NCI-H2029 treated with DMSO at 0.1 percent for 48 hours (cell line): ENCODE measurements at regions not wholly inside any gene's neighbourhood (a gene's known extent, or its start where the extent isn't known, plus 50 kb on each side); places are given as distances from the start of the nearest gene placed in this dataset.
"Not testable (repeated sequence)": the region's sequence is repeated elsewhere in the genome, so short reads cannot be mapped to it uniquely, and the experiment has no call there.

Experiments
- DNase-seq: peaks from one replicate; lab custom pipeline; 2025; lab: John Stamatoyannopoulos, UW

DNA sequence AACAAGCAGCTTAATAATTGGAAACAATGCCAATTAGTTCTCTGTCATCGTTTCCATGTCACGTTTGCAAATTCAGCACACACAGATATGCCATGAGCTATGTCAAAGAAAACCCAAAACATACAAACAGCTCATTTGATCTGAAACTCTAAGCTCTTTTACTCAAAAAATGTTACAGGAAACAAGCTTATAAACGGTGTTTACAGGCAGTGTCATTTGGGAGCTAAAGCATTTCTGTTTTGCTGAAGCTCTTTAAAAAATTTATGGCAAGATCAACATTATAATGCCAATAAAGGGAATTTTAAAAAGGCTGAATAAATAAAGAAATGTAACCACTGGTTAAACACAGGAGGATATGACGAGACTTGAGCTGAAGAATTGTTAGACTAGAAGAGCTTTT lies 94.0 kb upstream of the HS3ST2 start:
- DNase-seq: no peak

DNA sequence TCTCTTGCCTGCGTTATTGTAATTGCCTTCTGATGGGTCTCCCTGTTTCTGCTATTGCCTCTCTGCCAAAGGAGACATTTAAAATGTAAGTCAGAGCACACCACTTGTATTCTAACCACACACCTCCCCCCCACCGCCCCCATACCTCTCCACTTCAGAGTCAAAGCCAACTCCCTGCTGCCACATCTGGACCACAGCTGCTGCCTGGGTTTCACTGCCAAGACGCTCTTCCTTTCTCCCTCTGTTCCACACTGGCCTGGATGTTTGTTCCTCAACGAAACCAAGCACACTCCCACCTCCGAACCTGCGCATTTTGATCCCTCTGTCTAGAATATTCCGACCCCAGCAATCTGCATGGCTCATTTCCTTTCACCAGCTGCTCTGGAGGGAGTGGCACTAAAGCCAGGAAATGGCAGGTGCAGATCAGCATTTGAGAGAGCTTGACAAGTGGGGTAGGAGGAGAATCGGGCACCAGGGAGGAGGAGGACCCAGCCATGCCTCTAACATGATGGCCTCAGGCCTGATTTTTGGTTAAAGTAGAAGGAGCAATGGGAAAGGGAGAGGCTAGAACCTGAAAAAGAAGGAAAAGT lies 92.4 kb upstream of the HS3ST2 start:
- DNase-seq: peak; percentile 39

DNA sequence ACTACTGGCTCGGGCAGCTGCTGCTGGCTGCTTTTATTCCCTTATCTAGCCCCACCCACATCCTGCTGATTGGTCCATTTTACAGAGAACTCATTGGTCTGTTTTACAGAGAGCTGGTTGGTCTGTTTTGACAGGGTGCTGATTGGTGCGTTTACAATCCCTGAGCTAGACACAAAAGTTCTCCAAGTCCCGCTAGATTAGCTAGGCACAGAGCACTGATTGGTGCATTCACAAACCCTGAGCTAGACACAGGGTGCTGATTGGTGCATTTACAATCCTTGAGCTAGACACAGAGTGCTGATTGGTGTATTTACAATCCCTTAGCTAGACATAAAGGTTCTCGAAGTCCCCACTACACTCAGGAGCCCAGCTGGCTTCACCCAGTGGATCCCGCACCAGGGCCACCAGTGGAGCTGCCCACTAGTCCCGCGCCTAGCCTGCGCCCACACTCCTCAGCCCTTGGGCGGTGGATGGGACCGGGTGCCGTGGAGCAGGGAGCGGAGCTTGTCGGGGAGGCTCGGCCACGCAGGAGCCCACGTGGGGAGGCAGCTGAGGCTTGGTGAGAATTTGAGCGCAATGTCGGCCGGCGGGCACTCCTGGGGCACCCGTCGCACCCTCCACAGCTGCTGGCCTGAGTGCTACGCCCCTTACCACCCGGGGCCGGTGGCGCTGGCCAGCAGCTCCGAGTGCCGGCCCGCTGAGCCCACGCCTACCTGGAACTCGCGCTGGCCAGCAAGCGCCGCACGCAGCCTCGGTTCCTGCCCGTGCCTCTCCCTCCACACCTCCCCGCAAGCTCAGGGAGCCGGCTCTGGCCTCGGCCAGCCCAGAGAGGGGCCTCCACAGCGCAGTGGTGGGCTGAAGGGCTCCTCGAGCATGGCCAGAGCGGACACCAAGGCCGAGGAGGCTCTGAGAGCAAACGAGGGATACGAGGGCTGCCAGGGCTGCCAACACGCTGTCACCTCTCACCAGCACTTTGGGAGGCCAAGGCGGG lies 91.1 kb upstream of the HS3ST2 start:
- DNase-seq: not testable (repeated sequence)

DNA sequence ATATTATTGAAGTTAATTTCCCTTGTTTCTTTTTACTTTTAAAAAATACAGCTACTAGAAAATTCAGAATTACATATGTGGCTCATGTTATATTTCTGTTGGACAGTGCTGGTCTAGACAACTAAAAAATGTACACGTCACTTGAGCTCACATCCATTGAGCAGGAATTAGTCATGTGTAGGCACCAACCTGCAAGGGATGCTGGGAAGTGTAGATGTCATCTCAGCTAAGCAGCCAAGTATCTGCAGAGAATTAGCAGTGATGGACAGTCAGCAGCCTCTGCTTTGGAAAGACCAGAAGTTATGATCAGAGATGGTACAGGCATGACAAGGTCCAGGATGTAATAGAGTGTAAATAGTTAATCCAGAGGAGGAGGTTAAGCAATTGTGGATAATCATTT lies 87.1 kb upstream of the HS3ST2 start:
- DNase-seq: peak; percentile 56

DNA sequence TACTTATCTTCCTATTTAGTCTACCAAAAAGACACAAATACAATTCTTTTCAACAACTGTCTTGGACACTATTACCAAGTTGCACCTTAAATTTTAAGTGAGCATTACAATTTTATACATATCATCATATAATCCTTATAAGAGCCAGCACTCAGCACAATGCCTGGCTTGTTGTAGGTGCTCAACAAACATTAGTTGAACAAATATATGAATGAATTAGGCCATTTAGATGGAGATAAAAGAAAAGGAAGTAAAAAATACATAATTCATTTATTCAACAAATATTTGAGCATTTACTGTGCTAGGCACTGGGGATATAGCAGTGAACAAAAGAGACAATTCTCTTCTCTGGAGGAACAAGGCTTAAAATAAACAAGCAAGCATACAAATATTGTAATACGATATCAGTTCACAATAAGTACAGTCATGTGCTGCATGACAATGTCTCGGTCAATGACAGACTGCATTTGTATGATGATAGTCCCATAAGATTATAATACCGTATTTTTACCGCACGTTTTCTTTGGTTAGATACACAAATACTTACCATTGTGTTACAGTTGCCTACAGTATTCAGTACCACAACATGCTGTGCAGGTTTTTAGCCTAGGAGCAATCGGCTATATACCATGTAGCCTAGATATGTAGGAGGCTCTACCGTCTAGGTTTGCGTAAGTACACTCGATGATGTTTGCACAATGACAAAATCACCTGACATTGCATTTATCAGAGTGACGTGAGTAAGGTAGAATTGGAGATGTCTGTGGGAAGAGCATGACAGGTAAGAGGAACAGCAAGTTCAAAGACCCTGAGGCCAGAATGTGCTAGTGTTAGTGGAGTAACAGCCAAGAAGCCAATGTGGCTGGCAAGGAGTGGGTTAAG lies 86.4 kb upstream of the HS3ST2 start:
- peak; percentile 98 for DNase-seq

DNA sequence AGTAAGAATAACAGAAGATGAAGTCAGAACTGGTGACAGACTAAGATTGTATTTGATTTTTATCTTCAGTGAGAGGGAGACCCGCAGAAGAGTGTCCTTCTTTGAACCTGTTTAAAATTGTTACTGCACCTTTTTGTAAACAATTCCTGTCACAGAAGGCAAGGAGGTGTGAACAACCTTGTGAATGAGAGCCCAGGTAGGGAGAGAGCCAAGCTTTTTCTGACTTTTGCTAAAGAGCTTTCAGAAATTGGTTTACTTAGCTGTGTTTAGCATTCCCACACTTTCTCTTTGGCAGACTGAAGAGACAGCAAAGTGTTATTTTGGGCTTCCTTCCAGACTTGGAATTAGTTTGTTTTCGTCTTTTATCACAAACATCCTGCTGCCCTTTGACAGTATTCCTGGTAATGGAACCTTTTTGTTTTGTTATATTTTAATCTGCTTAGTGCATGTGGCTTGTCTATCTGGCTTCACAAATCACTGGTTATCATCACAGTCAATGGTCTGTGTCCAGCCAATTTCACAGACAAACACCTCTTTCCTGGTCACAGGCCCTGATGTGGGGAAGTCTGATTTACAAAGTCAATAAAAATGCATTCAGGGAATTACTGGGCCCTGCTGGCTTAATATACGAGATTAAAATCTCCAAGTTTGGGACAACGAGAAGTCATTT lies 85.7 kb upstream of the HS3ST2 start:
- DNase-seq: peak; percentile 95

DNA sequence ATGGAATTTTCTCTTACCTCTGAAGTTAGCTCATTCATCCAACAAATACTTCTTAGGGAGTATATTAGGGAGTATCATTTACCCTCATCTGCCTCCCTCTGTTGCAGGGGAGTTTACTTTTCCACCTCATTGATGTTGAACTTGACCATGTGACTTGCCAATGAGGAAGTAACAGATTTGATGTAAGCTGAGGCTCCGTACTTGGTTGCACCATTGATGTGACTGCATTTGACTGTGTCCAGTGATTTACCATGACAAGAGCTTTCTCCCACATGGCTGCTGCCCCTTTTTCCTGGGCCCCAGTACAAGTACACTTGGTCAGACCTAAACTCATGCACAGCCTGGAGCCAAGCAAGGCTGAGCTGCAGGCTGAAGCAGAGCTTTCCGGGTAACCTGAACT lies 81.6 kb upstream of the HS3ST2 start:
- DNase-seq: no peak

DNA sequence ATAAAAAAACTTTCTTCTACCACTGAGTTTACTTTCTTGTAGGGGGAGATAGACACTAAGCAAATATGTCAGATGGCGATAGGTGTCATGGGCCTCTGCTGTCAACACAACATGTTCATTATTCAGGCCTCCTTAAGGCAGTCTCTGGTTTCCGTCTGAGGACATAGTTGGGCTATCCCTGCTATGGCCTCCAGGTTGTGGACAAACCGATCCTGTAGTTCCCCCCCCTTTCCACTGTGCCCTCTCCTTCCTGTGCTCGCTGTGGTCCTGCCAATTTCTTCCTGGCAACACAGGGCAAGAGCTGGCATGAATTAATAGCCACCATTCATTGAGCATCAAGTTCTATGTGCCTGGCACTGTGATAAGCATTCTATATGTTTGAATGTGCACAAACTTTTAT lies 81.0 kb upstream of the HS3ST2 start:
- no peak for DNase-seq

DNA sequence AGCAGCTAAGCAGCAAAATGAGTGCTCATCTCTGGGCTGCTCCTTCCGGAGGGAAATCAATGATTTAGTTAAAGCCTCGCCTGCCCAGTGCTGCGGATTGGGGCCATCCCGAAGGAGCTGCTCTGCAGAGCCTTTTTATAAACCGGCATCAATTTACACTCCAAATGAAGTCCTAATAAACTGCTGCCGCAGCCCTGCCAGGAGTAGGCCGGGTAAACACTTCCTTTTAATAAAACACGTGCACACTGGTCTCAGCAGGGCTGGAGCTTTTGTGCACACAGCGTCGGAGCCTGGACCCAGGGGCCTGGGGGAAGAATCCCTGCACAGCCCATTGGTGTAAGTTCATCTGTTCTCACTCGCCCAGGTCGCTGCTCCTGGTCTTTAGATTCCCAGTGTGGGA lies 79.6 kb upstream of the HS3ST2 start:
- DNase-seq: peak; percentile 21

DNA sequence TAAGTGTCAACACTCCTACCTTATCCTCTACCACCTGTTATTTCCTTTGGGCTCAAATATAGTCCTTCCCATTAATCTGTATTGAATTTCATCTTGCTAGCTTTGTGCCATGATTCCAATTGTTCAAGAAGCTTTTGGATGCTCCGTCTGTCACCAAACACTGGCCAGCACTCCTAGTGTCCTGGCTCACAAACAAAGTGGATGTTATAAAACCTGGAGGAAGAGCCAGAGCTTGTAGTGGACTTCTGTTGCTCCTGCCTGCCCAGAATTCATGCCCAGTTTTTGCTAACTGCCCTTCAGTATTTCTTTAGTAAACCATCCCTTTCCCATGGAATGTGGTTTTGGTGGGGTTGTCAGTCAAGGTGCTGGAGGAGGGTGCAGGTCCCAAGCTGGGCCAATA lies 77.2 kb upstream of the HS3ST2 start:
- no peak for DNase-seq

DNA sequence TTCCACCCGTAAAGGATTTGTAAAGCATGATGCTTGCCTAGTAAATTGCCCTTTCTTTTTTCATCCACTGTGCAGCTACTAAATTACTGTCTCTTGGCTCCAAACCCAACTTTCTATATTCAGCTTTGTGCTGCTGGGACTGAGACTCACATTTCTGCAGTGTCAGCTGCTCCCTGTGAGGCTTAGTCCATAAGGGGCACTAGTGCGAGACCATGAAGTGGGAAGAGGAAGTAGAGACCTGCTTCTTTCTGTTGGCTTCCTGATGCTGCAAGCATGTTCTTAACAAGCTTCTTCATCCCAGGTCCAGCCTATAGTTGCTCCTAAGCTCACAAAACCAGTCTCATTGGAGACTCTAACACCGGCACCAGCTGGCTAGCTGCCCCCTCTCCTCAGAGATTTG lies 74.9 kb upstream of the HS3ST2 start:
- DNase-seq: no peak

DNA sequence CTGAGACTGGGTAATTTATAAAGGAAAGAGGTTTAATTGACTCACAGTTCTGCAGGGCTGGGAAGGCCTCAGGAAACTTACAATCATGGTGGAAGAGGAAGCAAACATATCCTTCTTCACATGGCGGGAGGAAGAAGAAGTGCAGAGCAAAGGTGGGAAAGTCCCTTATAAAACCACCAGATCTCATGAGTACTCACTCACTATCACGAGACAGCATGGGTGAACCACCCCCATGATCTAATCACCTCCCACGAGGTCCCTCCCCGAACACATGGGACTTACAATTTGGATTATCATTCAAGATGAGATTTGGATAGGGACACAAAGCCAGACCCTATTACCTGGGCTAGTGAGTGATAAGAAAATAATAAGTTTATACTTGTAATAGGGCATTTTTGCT lies 70.6 kb upstream of the HS3ST2 start:
- DNase-seq: no peak

DNA sequence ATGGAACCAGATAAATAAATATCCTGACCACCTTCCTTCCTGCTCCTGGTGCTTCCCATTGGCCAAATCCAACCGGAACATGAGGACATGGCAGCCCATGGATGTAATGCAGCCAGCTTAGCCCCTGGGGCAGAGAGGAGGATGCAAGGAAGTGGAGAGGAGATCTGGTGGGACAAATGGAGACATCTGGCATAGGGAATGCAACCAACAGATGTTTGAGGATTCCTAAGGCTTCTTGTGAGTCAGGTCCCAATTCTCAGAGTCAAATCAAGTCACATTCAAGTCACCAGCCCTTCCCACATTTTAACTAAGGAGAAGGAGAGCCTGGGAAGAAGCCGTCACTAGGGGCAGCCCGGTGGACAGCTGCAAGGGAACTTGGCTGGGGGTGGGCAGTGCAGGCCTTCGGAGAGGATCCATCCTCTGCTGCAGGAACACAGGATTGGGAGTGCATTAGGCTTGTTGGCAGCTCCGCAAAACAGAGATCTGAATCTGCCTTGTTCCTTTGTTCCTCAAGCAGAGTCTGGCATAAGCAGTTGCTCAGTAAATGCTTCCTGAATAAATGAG lies 62.8 kb upstream of the HS3ST2 start:
- DNase-seq: no peak

DNA sequence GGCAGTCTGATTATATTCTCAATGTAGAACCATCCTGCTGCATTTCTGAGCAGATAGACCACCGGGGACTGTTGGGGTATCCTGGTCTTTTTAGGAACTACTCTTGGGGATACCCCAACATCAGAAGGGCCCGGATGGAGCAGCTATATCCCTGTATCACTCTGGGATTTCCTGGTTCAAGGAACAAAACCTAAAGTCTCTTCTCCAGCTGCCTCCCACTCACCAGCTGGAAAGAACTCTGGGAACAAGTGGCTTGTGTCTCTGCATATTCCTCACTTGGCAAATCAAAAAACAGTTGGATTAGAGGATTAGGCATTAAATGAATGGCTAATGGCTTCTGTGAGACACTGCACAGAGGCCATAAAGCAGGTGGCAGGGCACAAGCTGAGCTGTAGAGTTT lies 62.3 kb upstream of the HS3ST2 start:
- DNase-seq: no peak

DNA sequence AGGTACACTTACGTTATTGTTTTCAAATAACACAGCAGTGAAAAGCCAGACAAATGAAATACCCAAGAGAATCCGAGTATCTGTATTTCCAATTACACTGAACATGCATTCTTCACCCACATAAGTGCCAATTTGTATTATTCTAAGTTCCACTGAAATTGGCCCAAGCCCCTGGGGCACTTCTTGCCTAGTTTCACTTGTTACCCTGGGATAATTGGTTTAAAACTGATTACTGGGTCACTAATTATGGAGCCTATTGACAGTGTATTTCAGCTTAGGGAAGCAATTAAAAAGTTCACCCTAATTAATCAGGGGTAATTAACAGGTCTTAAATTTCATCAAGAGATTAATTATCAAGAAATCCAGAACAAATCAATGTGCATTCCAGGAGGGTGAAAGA lies 60.5 kb upstream of the HS3ST2 start:
- DNase-seq: no peak

DNA sequence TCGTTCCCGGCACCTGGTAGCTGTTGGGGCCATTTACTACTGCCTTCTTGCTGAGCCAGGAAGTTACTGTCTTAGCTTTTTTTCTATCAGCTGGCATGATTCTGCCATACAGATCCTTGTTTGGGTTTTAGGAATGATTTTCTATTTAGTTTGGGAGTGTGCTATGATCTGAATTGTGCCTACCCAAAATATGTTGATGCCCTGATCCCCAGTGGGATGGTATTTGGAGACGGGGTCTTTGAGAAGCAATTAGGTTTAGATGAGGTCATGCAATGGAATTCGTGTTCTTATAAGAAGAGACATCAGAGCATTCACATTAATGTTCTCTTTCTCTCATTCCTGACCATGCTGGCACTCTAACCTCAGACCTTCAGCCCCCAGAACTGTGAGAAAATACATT lies 59.4 kb upstream of the HS3ST2 start:
- DNase-seq: no peak

DNA sequence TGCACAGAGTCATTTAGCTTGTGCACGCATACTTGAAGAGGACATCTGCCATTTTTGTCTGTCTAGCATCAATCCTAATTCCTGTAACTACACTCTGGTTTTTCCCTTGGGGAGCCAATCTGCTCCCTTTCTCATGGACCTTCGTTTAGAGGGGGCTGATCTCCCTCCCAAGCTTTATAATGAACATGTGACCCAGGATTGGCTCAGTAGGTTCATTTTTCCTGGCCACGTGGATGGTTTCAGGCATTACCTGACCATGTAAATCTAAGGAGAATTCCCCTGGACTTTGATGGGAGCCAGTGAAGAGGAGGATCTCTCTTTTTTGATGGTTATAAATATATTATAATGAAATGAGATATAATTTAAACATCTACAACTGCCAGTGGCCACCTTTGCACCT lies 56.8 kb upstream of the HS3ST2 start:
- DNase-seq: no peak

DNA sequence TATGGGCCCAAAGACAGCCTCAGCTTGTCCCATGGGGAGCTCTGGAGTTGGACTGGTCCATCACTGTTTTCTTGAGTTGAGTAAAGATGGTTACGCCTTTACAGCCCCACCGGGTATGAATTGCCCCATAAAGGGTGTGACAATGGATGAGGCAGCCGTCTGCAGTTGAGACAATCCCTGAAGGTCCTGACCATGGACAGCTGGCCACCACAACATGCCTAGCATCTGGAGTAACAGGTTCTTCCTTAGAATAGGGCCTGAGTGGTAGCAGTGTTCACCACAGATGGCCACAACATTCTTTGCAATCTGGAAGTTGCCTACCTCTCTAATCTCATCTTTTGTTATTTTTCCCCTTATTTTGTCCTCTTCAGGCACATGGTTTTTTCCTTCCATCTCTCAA lies 51.5 kb upstream of the HS3ST2 start:
- DNase-seq: no peak

DNA sequence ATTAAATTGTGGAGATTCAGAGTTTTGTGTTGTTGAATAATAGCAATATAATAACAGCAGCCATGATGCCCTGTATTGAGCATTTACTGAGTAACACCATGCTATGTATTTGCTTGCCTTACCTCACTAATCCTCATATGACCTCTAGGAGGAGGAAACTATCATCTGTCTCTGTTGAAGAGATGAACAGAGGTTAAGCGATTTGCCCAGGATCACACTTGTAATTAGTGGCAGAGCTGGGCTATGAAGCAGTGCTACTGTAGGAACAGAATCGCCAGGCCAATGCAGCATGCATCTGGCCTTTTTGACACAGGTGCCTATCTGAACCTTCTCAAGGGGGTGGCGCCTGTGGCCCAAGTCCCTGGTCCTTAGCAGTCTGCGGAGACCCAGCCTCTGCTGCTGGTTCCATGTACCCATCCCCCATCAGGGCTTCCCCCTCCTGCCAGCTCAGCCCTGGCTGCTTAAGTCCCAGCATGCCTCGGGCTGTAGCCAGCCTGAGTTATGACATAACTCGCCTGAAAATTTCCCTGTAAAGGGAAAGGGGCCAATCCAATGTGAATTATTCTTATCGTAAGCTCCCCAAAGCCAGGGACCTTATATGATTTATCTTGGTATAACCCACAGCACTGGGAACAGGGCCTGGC lies 50.4 kb upstream of the HS3ST2 start:
- DNase-seq: no peak
